ENCODE measurements at regions not wholly inside any gene's neighbourhood (a gene's known extent, or its start where the extent isn't known, plus 50 kb on each side); places are given as distances from the start of the nearest gene placed in this dataset.

DNA sequence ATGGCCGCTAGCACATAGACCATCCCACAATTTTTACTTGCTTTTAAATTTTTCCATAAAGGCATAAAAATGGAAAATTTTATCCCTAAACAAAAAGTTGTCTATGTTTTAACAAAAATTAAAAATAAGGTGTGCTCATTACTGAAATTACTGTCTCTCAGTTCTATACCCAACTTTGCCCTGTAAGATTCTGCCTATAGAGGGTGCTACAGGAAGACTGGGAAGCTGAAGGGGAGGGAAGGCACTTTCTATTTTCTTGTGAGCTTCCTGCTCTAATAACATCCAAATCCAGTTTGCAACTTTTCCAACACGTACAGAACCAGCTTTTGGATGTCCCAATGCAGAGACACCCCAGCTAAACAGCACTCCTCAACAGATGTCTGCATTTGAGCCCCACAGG, 666.9 kb downstream of the PLCL1 start:
- no peak for TF ChIP-seq POLR2AphosphoS5 (IDR thresholded peaks at IDR 0.05; ENCODE audit: borderline replicate concordance, low read depth, low read length)
- TF ChIP-seq EZH2 (IDR thresholded peaks at IDR 0.05): no peak
